ENCODE measurements at regions not wholly inside any gene's neighbourhood (a gene's known extent, or its start where the extent isn't known, plus 50 kb on each side); places are given as distances from the start of the nearest gene placed in this dataset.

DNA sequence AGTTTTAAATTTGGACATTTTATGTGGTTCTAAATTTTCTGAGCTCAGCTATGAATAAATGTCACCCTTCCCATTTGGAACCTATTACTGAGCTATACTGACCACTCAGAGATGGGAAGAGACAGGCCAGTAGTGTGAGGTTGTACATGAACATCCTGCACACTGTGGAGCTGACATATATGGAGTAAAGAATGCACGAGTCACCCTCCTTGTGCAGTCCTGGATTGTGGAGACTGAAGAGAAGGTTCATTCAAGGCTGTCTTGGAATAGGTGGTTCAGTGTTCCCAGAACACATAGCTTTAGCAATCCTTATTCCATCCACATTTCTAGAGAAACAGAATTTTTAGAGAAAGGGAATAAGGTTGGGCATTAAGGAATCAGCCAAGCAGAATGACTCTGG is 50.3 kb upstream of the OGFRL1 start:
- no peak overlapping the region for H3K27ac ChIP-seq

More for the DNA sequence above, 50.3 kb upstream of the OGFRL1 start:
- H3K4me3 ChIP-seq: no peak overlapping the region

Measured in skin epidermis (tissue), 12 donors.